ENCODE measurements at regions not wholly inside any gene's neighbourhood (a gene's known extent, or its start where the extent isn't known, plus 50 kb on each side); places are given as distances from the start of the nearest gene placed in this dataset.

DNA sequence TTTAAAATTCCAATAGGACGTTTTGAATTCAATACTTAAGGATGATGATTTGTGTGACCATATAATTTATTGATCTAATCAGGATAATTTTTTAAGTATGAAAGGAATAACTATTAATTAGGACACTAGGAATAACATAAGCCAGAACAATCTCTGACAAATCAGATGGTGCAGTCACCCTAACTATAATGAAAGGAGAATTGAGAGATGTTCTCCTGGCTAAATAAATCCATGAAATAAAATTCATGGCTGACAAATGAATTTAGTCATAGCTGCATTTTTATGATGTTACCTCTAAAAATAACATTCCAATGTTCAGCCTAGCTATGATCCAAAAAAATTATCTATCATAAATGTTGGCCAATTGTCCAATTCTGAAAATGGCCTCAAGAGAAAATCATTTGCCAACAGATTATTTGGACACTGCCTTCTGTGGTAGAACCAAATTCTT lies 190.6 kb upstream of the NEIL3 start:
- Histone ChIP-seq H3K4me3 (no peak overlapping the region), H3K4me1 (ENCODE audit: low read depth) (no peaks in the 10 kb centered on the region), H3K36me3 (ENCODE audit: low read depth) (no peaks in the 10 kb centered on the region), H3K9me3 (peaks cover 3% of the 10 kb centered on the region)
- intact Hi-C loops (cut with DNase I, micrococcal nuclease) = no loop called here
- ATAC-seq = no peak
- TF ChIP-seq CTCF (IDR thresholded peaks at IDR 0.05) = no peak
- DNase-seq = no peak

DNA sequence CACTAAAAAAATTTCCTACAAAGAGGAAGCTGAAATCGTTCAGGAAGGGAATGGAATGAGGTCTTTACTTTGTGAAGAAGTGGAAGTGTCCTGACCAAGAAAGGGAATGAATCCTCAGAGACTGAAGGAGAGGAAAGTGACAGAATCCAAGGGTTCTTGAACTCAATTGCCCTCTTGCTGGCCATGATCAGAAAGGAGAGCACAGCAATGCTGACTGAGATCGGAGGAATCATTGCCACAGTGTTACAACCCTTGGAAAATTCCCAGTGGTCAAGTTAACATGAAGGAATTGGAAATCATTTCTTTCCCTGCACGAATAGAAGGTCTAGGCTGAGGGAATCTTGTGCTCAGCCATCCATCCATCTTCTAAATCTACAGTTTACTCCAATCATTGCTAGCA lies 190.0 kb upstream of the NEIL3 start:
- Histone ChIP-seq H3K4me3 (no peak overlapping the region), H3K36me3 (ENCODE audit: low read depth) (no peaks in the 10 kb centered on the region), H3K9me3 (peaks cover 3% of the 10 kb centered on the region), H3K4me1 (ENCODE audit: low read depth) (no peaks in the 10 kb centered on the region)
- DNase-seq (no peak), ATAC-seq (no peak)
- no peak for TF ChIP-seq CTCF (IDR thresholded peaks at IDR 0.05)
- intact Hi-C loops (cut with DNase I, micrococcal nuclease) = no loop called here

- H3K9me3 ChIP-seq = peaks cover 3% of the 10 kb centered on the region
- DNase-seq (no peak), ATAC-seq (no peak)
- H3K36me3 ChIP-seq (ENCODE audit: low read depth) = no peaks in the 10 kb centered on the region
- TF ChIP-seq CTCF (IDR thresholded peaks at IDR 0.05) = no peak
- H3K4me1 ChIP-seq (ENCODE audit: low read depth) = no peaks in the 10 kb centered on the region
- intact Hi-C loops (cut with DNase I, micrococcal nuclease) = no loop called here
- H3K4me3 ChIP-seq = no peak overlapping the region
Observed at GRCh38 chr4:177123811-177124210, 185.9 kb upstream of the NEIL3 start.

- intact Hi-C loops (cut with DNase I, micrococcal nuclease) = no loop called here
- Histone ChIP-seq H3K9me3 (peaks cover 3% of the 10 kb centered on the region), H3K36me3 (ENCODE audit: low read depth) (no peaks in the 10 kb centered on the region), H3K4me1 (ENCODE audit: low read depth) (no peaks in the 10 kb centered on the region), H3K4me3 (no peak overlapping the region)
- DNase-seq (no peak), ATAC-seq (no peak)
- no peak for TF ChIP-seq CTCF (IDR thresholded peaks at IDR 0.05)
Observed at GRCh38 chr4:177124349-177125064, 185.2 kb upstream of the NEIL3 start.

- no peak for TF ChIP-seq CTCF (IDR thresholded peaks at IDR 0.05)
- peaks cover 3% of the 10 kb centered on the region for H3K9me3 ChIP-seq
- DNase-seq (no peak), ATAC-seq (no peak)
- intact Hi-C loops (cut with DNase I, micrococcal nuclease) = no loop called here
- no peaks in the 10 kb centered on the region for H3K4me1 ChIP-seq (ENCODE audit: low read depth)
- H3K36me3 ChIP-seq (ENCODE audit: low read depth) = no peaks in the 10 kb centered on the region
- H3K4me3 ChIP-seq = no peak overlapping the region
Observed at GRCh38 chr4:177125656-177126055, 184.0 kb upstream of the NEIL3 start.

DNA sequence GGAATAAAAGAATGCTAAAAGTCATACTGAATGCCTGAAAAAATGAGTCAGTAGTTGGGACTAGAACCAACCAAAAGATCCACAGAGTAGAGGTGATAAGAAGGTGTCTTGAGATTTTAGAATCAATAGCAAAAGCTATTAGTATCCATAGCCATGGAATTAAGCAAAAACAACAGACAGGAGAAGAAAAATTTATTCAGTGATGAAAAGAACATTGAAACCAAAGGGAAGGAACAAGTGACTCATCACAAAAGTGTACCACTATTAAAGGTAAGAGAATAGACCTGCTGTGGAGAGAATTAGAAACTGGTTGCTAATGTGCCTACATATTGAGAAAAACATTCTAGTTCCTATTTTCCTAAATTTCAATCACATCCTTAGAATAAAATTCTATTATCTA lies 182.0 kb upstream of the NEIL3 start:
- no peak overlapping the region for H3K4me3 ChIP-seq
- ATAC-seq (no peak), DNase-seq (no peak)
- H3K9me3 ChIP-seq = no peaks in the 10 kb centered on the region
- no peak for TF ChIP-seq CTCF (IDR thresholded peaks at IDR 0.05)
- no peaks in the 10 kb centered on the region for H3K4me1 ChIP-seq (ENCODE audit: low read depth)
- intact Hi-C loops (cut with DNase I, micrococcal nuclease) = no loop called here
- H3K36me3 ChIP-seq (ENCODE audit: low read depth) = no peaks in the 10 kb centered on the region

Data from mucosa of descending colon (tissue), 3 donors.